IMR-90 (cell line): ENCODE measurements at regions not wholly inside any gene's neighbourhood (a gene's known extent, or its start where the extent isn't known, plus 50 kb on each side); places are given as distances from the start of the nearest gene placed in this dataset.

ENCODE experiments used
- CEBPB ChIP-seq: IDR thresholded peaks from 2 replicates; pipeline ENCODE4 v1.6.1; 2012; ENCODE audit warnings: low read depth, low read length, improper control_type of control experiment
- CHD1 ChIP-seq: IDR thresholded peaks from 2 replicates; pipeline ENCODE4 v1.6.1; 2012; ENCODE audit warnings: low read depth, low read length, improper control_type of control experiment
- CTCF ChIP-seq: conservative IDR thresholded peaks from 2 replicates; pipeline ENCODE4 v1.5.1; 2012; ENCODE audit warnings: mild to moderate bottlenecking, low read depth, low read length, improper control_type of control experiment
- ELK1 ChIP-seq: fragments of 150-350 bp; IDR thresholded peaks from 2 replicates; pipeline ENCODE4 v1.6.1; 2016; ENCODE audit warnings: low read depth, mild to moderate bottlenecking, low read length, moderate library complexity, borderline replicate concordance
- POLR2A ChIP-seq: IDR thresholded peaks from 2 replicates; pipeline ENCODE4 v1.6.1; 2012; ENCODE audit warnings: mild to moderate bottlenecking, low read depth, low read length
- RAD21 ChIP-seq: IDR thresholded peaks from 2 replicates; pipeline ENCODE4 v1.6.1; 2012; ENCODE audit warnings: low read length, improper control_type of control experiment
- RFX5 ChIP-seq: IDR thresholded peaks from 2 replicates; pipeline ENCODE4 v1.8.0; 2012; ENCODE audit warnings: low read depth, mild to moderate bottlenecking, low read length, moderate library complexity
- USF2 ChIP-seq: fragments of 150-350 bp; IDR thresholded peaks from 2 replicates; pipeline ENCODE4 v1.6.1; 2017; ENCODE audit warnings: mild to moderate bottlenecking, antibody characterized with exemption, low read length, low read depth

- no peak for TF ChIP-seq USF2
- no peak for TF ChIP-seq CTCF
- no peak for TF ChIP-seq POLR2A
- TF ChIP-seq CEBPB = no peak
- no peak for TF ChIP-seq RFX5
- no peak for TF ChIP-seq ELK1
- no peak for TF ChIP-seq RAD21
- TF ChIP-seq CHD1 = no peak
Measured at GRCh38 chr9:118928722-118929121, 440.5 kb downstream of the BRINP1 start.
